Hepatic stellate cell (primary cell): ENCODE measurements at regions not wholly inside any gene's neighbourhood (a gene's known extent, or its start where the extent isn't known, plus 50 kb on each side); places are given as distances from the start of the nearest gene placed in this dataset.

Source experiments
- DNase-seq: peaks from one replicate; pipeline ENCODE4 v3.0.0; 2011; ENCODE audit warnings: low spot score

DNA sequence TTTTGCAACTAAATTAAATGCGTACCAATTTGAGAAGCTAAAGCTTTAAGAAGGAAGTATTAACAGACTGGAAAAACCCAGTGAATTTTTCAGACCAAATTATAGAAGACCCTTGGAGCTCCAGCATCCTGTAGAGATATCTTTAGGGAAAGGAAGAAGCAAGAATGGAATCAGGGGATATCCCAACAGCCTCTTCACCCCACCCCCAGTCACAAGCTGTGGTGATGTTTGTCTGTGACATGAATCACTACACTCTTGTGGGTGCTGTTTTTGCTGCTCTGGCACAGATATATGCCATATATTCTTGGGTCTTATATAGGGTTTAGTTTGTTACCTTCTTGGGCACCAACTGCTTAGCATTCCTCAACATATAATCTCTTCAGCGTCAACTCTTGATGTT, 78.5 kb upstream of the BCL6 start:
- no peak for DNase-seq

DNA sequence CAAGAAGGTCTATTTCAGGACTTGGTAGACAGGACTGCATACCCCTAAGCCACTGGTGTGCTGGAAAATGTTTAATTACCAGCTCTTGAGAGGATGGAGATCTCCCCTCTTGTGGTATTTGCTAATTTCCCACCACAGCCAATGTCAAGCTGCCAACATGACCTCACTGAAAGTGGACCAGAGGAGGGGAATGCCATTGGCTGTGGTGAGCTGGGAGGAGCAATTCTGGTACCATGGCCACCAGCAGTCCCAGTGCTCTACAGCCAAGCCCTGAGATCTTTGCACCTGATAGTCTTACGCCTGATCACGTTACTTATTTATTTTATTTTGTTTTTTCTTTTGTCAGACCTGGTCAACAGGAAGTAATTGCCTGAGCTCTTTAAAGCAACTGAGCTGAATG, 82.5 kb upstream of the BCL6 start:
- no peak for DNase-seq

DNA sequence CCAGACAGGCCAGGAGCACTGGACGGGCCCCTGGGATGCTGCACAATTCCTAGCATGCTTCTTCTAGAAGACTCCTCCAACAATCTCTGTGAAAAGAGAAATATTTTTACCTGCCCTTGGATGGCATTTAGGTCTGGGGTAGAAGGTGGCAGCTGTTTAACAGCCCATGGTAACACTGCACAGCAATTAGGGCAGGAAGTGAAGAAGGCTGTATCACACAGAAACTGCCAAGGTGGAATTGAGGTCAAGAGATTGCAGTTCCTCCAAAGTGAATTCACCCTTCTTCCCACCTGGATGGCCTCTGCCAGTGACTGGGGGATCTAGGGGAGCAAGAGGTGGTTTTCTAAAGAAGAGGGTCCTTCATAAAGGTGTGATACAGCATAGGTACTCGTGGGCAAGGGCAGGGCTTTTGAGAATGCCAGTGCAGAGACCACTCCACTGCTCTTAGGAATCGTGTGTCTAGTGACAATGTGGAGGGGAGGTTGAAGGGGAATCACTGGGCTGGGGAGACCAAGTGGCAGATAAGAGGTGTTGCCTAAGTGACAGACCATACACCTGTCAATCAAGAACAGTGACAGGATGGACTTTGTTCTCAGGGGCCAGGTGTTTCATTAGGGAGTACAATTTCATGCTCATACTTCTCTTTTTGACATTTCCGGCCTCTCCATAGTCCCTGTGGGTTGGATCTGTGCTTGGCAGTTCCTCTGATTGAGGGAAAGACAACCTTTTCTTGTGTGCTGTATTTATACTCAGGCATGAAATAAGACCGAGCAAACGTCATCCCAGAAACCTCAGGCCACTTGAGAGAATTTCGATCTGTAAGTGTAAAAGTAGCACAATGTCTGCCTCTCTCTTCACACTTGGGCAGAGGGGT, 83.5 kb upstream of the BCL6 start:
- no peak for DNase-seq

- no peak for DNase-seq
Observed at GRCh38 chr3:187830181-187830580, 84.9 kb upstream of the BCL6 start.

GRCh38 chr3:187831125-187832051, 86.1 kb upstream of the BCL6 start:
- no peak for DNase-seq

- DNase-seq: no peak
Observed at GRCh38 chr3:187832202-187832601, 86.9 kb upstream of the BCL6 start.

DNA sequence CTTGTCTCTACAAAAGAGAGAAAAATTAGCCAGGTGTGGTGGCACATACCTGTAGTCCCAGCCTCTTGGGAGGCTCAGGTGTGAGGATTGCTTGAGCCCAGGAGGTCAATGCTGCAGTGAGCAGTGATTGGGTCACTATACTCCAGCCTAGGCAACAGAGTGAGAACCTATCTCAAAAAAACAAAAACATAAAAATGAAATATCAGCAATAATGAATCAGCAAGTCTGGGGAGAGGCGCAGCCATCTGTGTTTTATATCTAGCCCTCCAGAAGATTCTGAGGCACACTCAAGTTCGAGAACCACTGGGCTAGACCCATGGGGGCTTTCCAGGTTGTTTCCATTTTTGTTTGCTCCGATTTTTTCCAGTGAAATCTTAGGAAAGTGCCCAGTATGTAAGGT, 88.1 kb upstream of the BCL6 start:
- DNase-seq: no peak

DNA sequence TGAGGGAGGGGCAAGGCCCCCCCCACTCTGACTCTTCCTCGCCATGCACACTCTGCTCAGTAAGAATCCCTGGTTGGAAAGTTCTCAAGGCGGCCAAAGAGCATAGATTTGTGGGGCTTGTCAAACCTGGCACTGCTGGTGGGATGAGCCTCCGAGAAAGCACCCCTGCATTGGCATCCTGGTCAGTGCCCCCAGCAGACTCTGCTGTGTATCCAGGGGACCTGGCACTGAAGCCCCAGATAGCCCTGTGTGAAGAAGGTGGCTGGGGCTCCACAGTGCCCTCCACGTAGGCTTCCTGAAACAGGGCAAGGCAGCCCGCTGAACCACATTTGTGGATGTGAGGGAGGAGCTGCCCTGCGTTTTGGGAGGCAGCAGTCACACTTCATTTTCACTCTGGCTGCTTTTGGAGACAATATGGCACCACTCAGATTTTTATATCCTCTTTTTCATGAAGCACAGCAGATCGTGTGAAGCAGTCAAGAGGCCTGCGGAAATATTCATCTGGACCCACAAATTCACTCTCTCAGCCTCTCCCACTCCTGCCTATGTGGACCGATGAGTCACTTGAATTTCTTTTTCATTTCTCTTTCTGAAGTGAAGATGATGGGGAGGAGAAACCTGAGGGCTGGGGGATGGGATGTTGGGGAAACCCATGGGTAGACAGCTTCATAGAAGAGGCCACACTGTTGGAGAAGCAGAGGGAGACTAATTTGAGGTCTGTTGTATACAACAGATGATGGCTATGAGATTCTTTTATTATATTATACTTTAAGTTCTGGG, 88.7 kb upstream of the BCL6 start:
- no peak for DNase-seq

GRCh38 chr3:187836823-187837770, 91.8 kb upstream of the BCL6 start:
- peak; percentile 22 for DNase-seq

DNA sequence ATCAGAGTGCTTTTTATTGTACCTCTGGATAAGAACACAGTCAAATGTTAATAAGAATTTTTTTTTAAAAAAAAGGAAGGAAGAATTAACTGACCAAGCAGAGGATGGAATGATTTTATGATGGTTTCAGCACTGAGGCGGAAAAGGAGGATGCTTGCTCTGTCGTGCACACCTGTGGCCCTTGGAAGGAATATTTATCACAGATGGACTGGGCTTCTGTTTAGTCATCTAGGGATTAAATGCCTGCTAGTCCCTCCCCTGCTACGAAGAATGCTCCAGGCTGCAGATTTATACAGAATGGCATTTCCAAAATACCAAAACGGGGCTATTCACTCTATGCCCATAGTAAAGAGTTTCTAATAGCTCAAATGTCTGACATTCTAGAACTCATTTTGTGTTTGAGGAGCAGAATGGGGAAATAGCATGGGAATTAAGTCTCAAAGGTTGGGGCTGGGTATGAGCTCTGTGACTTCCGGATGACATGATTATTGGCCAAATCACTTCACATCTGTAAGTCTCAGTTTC, 92.8 kb upstream of the BCL6 start:
- no peak for DNase-seq

DNA sequence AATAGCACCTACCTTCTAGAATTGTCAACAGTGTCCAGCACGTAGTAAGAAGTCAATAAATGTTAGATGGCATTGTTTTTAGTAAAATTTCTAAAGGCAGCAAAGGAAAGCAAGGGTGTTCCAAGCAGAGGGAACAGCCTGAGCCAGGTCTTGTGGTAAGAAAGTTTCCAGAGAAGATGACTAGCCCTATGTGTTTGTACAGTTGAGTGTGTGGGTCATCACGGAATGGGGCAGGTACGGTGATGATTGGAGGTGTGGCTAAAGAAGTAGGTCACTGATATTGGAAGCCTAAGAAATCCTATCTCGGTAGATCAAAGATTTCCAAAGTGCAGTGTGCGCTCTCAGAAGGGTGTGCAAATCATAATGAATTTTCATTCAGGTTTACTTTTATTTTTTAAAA, 94.2 kb upstream of the BCL6 start:
- DNase-seq: no peak

DNA sequence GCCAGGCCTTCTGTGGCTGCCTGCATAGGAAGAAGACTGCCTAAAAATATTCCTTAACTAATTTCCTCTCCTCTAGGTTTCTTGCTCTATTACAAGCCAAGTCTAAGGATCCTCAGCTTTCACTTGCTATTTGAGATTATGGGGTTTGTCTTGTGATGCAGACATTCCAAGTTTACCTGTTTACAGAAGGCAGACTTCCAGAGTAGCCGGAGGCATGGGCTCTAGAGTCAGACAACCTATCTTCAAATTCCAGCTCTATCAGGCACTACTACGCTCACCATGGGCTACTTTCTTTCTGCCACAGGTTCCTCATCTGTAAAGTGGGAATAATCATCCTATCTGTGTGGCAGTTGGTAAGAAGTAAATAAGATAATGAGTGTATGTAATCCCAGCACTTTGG, 95.6 kb upstream of the BCL6 start:
- DNase-seq: no peak

- no peak for DNase-seq
Observed at GRCh38 chr3:187841560-187841959, 96.3 kb upstream of the BCL6 start.

DNA sequence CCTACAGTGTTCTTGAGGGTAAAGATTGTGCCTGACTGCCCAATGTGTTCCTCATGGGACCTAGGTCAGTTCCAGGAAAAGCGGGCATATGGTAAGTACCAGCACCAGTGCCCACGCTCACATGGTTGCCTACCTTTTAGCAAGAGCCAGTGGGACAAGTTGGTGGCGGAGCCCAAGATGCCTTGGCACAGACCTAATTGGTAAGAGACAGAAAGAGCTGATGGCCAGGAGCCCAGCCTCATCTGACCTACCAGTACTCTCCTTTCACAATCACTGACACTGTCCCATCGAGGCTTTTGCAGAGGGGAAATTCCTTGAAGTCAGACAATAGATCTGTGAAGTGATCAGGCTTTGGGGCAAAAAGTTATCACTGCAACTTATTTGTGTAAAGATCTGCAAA, 98.4 kb upstream of the BCL6 start:
- DNase-seq: no peak

DNA sequence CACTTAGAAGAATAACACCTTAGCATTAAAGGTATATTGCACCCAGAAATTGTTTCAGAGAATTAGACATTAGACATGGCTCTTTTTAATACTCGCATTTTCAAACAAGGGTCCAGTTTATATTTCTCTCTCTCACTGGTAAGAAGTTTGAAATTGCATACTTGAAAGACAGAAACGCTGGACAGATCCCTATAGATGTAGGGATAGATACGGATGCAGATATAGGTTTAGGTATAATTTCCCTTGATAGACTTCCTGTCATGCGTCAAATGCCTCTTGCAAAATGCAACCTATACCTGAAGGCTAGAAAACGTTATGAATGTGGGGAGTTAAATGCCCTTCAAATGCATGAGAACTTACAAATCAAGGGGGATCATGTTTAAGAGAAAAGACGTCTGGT, 99.4 kb upstream of the BCL6 start:
- no peak for DNase-seq

GRCh38 chr3:187845826-187846225, 100.6 kb upstream of the BCL6 start:
- no peak for DNase-seq

DNA sequence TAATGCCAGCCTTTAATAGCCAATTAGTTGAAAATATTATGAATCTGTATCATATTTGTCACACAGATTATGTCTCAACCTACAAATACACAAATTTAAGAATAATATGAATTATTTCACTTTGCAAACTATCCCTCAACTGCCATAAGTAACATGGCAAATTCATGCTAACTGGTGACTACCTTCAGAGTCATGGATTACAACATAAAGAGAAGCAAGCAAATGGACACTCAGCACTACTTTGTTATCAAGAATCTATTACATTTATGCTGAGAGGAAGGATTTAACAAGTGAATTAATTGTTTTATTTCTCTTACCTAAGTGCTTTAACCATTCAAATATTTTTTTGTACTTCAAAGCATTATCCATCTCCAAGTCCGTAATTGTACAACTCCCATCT, 103.1 kb upstream of the BCL6 start:
- DNase-seq: no peak

GRCh38 chr3:187849016-187849654, 103.9 kb upstream of the BCL6 start:
- no peak for DNase-seq

DNA sequence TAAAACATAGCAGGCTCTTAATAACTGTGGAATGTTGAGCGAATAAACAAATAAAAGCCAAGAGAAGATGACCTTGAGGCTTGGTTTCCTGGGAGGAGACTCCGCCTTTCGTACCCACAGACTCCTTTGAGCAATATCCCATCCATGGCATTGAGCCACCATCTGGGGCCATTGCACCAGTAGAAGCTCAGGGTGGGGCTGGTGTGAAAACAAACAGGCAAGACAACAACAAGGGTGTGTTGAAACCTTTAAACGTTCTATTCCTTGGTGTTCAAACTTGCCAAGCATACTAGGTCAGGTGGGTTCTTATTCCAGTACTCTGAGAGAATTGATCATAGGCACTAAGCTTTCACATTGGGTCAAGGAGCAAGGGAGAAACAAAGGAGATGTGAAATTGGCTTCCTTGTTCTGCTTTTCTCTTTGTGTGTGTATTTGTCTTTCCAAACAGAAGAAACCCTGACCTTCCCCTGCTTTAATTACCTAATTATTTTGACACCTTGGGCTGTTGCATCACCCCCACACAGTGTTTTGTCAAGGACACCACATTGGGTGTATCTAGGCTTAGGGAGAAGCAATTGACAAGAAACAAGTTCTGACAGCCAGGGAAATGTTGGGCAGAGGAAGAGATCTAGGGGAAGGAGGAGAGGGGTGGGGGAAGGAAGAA, 105.1 kb upstream of the BCL6 start:
- DNase-seq: no peak
